GM19043 (cell line): ENCODE measurements at regions not wholly inside any gene's neighbourhood (a gene's known extent, or its start where the extent isn't known, plus 50 kb on each side); places are given as distances from the start of the nearest gene placed in this dataset.
"Not testable (repeated sequence)": the region's sequence is repeated elsewhere in the genome, so short reads cannot be mapped to it uniquely, and the experiment has no call there.

ENCODE experiments used
- ATAC-seq: cut with Tn5 transposase; IDR thresholded peaks from one replicate; pipeline ENCODE4 v1.9.1; 2021; ENCODE audit warnings: low read depth; ENCODE audit not compliant: unreplicated experiment

- ATAC-seq, result not testable (repeated sequence)
Observed at GRCh38 chr7:32816409-32816948, 75.1 kb downstream of the KBTBD2 start.

- not testable (repeated sequence) for ATAC-seq
Observed at GRCh38 chr7:32814779-32815178, 76.8 kb downstream of the KBTBD2 start.

GRCh38 chr7:32809871-32810270 is 81.7 kb downstream of the KBTBD2 start:
- ATAC-seq, result no peak

- ATAC-seq, result no peak
Observed at GRCh38 chr7:32809347-32809746, 82.2 kb downstream of the KBTBD2 start.

- no peak for ATAC-seq
Observed at GRCh38 chr7:32803406-32804141, 88.0 kb downstream of the KBTBD2 start.

GRCh38 chr7:32802305-32802910 is 89.2 kb downstream of the KBTBD2 start:
- ATAC-seq, result no peak

- ATAC-seq, result not testable (repeated sequence)
Observed at GRCh38 chr7:32793053-32793452, 98.5 kb downstream of the KBTBD2 start.

GRCh38 chr7:32790766-32791430 is 100.7 kb downstream of the KBTBD2 start:
- ATAC-seq, result not testable (repeated sequence)

- ATAC-seq, result not testable (repeated sequence)
Observed at GRCh38 chr7:32789266-32789665, 102.3 kb downstream of the KBTBD2 start.

- ATAC-seq, result not testable (repeated sequence)
Observed at GRCh38 chr7:32788174-32788573, 103.4 kb downstream of the KBTBD2 start.

- ATAC-seq, result not testable (repeated sequence)
Observed at GRCh38 chr7:32785365-32785944, 106.1 kb downstream of the KBTBD2 start.

- ATAC-seq, result not testable (repeated sequence)
Observed at GRCh38 chr7:32779895-32780294, 111.7 kb downstream of the KBTBD2 start.

GRCh38 chr7:32779167-32779566 is 112.4 kb downstream of the KBTBD2 start:
- no peak for ATAC-seq

- not testable (repeated sequence) for ATAC-seq
Observed at GRCh38 chr7:32777041-32777666, 114.4 kb downstream of the KBTBD2 start.

GRCh38 chr7:32776318-32776717 is 115.2 kb downstream of the KBTBD2 start:
- ATAC-seq, result not testable (repeated sequence)

- not testable (repeated sequence) for ATAC-seq
Observed at GRCh38 chr7:32775809-32776208, 115.8 kb downstream of the KBTBD2 start.

- ATAC-seq, result no peak
Observed at GRCh38 chr7:32774541-32774951, 117.0 kb downstream of the KBTBD2 start.

GRCh38 chr7:32768866-32769510 is 122.6 kb downstream of the KBTBD2 start:
- ATAC-seq, result not testable (repeated sequence)

- ATAC-seq, result not testable (repeated sequence)
Observed at GRCh38 chr7:32768338-32768737, 123.2 kb downstream of the KBTBD2 start.
